GM19452 (cell line): ENCODE measurements at regions not wholly inside any gene's neighbourhood (a gene's known extent, or its start where the extent isn't known, plus 50 kb on each side); places are given as distances from the start of the nearest gene placed in this dataset.

ENCODE experiments used
- ATAC-seq: cut with Tn5 transposase; IDR thresholded peaks from one replicate; pipeline ENCODE4 v1.9.1; 2021; ENCODE audit not compliant: unreplicated experiment

- ATAC-seq: no peak
These were observed 310.7 kb downstream of the TNS1 start for GRCh38 chr2:217691920-217692666.

- ATAC-seq: no peak
These were observed 311.3 kb downstream of the TNS1 start for GRCh38 chr2:217691516-217691915.

- no peak for ATAC-seq
These were observed 313.7 kb downstream of the TNS1 start for GRCh38 chr2:217689053-217689452.

- no peak for ATAC-seq
These were observed 314.3 kb downstream of the TNS1 start for GRCh38 chr2:217688494-217688893.

- ATAC-seq: no peak
These were observed 315.0 kb downstream of the TNS1 start for GRCh38 chr2:217687771-217688170.

- ATAC-seq: no peak
These were observed 317.6 kb downstream of the TNS1 start for GRCh38 chr2:217685255-217685605.

- ATAC-seq: no peak
These were observed 318.2 kb downstream of the TNS1 start for GRCh38 chr2:217684431-217685254.

- ATAC-seq: no peak
These were observed 319.5 kb downstream of the TNS1 start for GRCh38 chr2:217683106-217683870.

GRCh38 chr2:217681791-217682190, 321.0 kb downstream of the TNS1 start:
- ATAC-seq: no peak

- no peak for ATAC-seq
These were observed 322.4 kb downstream of the TNS1 start for GRCh38 chr2:217680381-217680780.

- no peak for ATAC-seq
These were observed 329.2 kb downstream of the TNS1 start for GRCh38 chr2:217673627-217674026.

- ATAC-seq: no peak
These were observed 330.3 kb downstream of the TNS1 start for GRCh38 chr2:217672472-217672871.

GRCh38 chr2:217671871-217672270, 330.9 kb downstream of the TNS1 start:
- no peak for ATAC-seq

- ATAC-seq: no peak
These were observed 331.7 kb downstream of the TNS1 start for GRCh38 chr2:217671075-217671474.

- no peak for ATAC-seq
These were observed 333.0 kb downstream of the TNS1 start for GRCh38 chr2:217669831-217670230.

GRCh38 chr2:217667512-217667911, 335.3 kb downstream of the TNS1 start:
- ATAC-seq: no peak

- ATAC-seq: no peak
These were observed 335.8 kb downstream of the TNS1 start for GRCh38 chr2:217667035-217667434.

GRCh38 chr2:217666338-217666737, 336.5 kb downstream of the TNS1 start:
- no peak for ATAC-seq

- no peak for ATAC-seq
These were observed 338.0 kb downstream of the TNS1 start for GRCh38 chr2:217664761-217665160.

- ATAC-seq: no peak
These were observed 339.7 kb downstream of the TNS1 start for GRCh38 chr2:217662984-217663602.

GRCh38 chr2:217661378-217661777, 341.4 kb downstream of the TNS1 start:
- ATAC-seq: no peak
